ENCODE measurements at regions not wholly inside any gene's neighbourhood (a gene's known extent, or its start where the extent isn't known, plus 50 kb on each side); places are given as distances from the start of the nearest gene placed in this dataset.

- POLR2A ChIA-PET: no interaction called here
These were observed 449.5 kb downstream of the VRK1 start for GRCh38 chr14:97246648-97247047.

More at GRCh38 chr14:97246648-97247047, 449.5 kb downstream of the VRK1 start:
- DNase-seq: no peak
- no peaks in the 10 kb centered on the region for H3K9me2 ChIP-seq
- H3K9ac ChIP-seq: no peak overlapping the region
- H3K27me3 ChIP-seq (ENCODE audit: insufficient read depth): peaks cover 9% of the 10 kb centered on the region; the same call in 1 of the 2 replicates
- no peak for TF ChIP-seq RFX5 (IDR thresholded peaks at IDR 0.05; ENCODE audit: low read length)
- TF ChIP-seq CHD2 (IDR thresholded peaks at IDR 0.05; ENCODE audit: low read length, partially characterized antibody): no peak
- no peak for TF ChIP-seq USF2 (IDR thresholded peaks at IDR 0.05; ENCODE audit: borderline replicate concordance, low read depth, low read length)
- TF ChIP-seq YY1 (IDR thresholded peaks at IDR 0.05; ENCODE audit: low read depth): no peak
- TF ChIP-seq GATA2 (CRISPR knock-in tag; IDR thresholded peaks at IDR 0.05): no peak
- no peak for TF ChIP-seq REST (IDR thresholded peaks at IDR 0.05; ENCODE audit: low read depth, low read length)
- TF ChIP-seq MEF2A (IDR thresholded peaks at IDR 0.05; ENCODE audit: borderline replicate concordance, low read depth): no peak
- TF ChIP-seq TCF12 (IDR thresholded peaks at IDR 0.05): no peak
- TF ChIP-seq SMC3 (IDR thresholded peaks at IDR 0.05; ENCODE audit: low read depth, low read length): no peak
- TF ChIP-seq ZBTB33 (IDR thresholded peaks at IDR 0.05; ENCODE audit: borderline replicate concordance, low read depth): no peak
- TF ChIP-seq POLR2AphosphoS5 (IDR thresholded peaks at IDR 0.05; ENCODE audit: low read depth, low read length): no peak
- TF ChIP-seq EZH2phosphoT487 (IDR thresholded peaks at IDR 0.05; ENCODE audit: borderline replicate concordance, low read depth): no peak
- no peak for TF ChIP-seq TEAD4 (IDR thresholded peaks at IDR 0.05; ENCODE audit: borderline replicate concordance, insufficient read depth)
- no peak for TF ChIP-seq RAD21 (IDR thresholded peaks at IDR 0.05; ENCODE audit: low read length)
- TF ChIP-seq NFIC (IDR thresholded peaks at IDR 0.05; ENCODE audit: borderline replicate concordance): no peak
- no peak for TF ChIP-seq EP300 (IDR thresholded peaks at IDR 0.05; ENCODE audit: borderline replicate concordance in 1 of 2, low read depth in 1 of 2, low read length in 1 of 2)
- TF ChIP-seq FOXJ3 (CRISPR knock-in tag; IDR thresholded peaks at IDR 0.05): no peak
- no peak for TF ChIP-seq CTCF (IDR thresholded peaks at IDR 0.05)
- no peak overlapping the region for H3K27ac ChIP-seq (ENCODE audit: low read depth in 2 of 2, low read length in 1 of 2)
- no peaks in the 10 kb centered on the region for H3K4me1 ChIP-seq (ENCODE audit: control insufficient read depth in 1 of 2, insufficient read depth in 2 of 2, low read depth in 1 of 2, low read length in 1 of 2)
- no peaks in the 10 kb centered on the region for H4K20me1 ChIP-seq (ENCODE audit: insufficient read depth)
- CTCF ChIA-PET: no interaction called here
- no peak overlapping the region for H3K4me2 ChIP-seq
- H2AFZ ChIP-seq (ENCODE audit: low read depth): no peak overlapping the region
- H3K9me3 ChIP-seq: no peaks in the 10 kb centered on the region
- no peaks in the 10 kb centered on the region for H3K36me3 ChIP-seq (replicated peaks in 1 of 2; ENCODE audit: control insufficient read depth in 1 of 2, insufficient read depth in 2 of 2, low read length in 1 of 2)
- WGBS (ENCODE audit: low lambda C conversion rate): 48% methylated on average over 7 of the region's 7 CpGs
- no peaks in the 10 kb centered on the region for H3F3A ChIP-seq (replicated peaks; ENCODE audit: insufficient read depth)
- no peaks in the 10 kb centered on the region for H3K79me2 ChIP-seq (ENCODE audit: insufficient read depth)
- H3K4me3 ChIP-seq (ENCODE audit: low read depth in 2 of 2, low read length in 1 of 2): no peak overlapping the region

Data from SK-N-SH (cell line).